DOHH2 (cell line): ENCODE measurements at regions not wholly inside any gene's neighbourhood (a gene's known extent, or its start where the extent isn't known, plus 50 kb on each side); places are given as distances from the start of the nearest gene placed in this dataset.

Source experiments
- EZH2phosphoT487 ChIP-seq: fragments of 200-600 bp; sonication (generic); IDR thresholded peaks from 2 replicates; pipeline ENCODE4 v1.6.1; 2017; ENCODE audit warnings: borderline replicate concordance, mild to moderate bottlenecking, antibody characterized with exemption, low read length, moderate library complexity, mixed read lengths
- TF ChIP-seq, protein P1 (sequence below): fragments of 200-600 bp; sonication (generic); IDR thresholded peaks from one replicate; pipeline ENCODE4 v1.5.1; 2014; ENCODE audit warnings: antibody characterized with exemption, mild to moderate bottlenecking, low read depth, low read length; ENCODE audit not compliant: poor library complexity, severe bottlenecking

DNA sequence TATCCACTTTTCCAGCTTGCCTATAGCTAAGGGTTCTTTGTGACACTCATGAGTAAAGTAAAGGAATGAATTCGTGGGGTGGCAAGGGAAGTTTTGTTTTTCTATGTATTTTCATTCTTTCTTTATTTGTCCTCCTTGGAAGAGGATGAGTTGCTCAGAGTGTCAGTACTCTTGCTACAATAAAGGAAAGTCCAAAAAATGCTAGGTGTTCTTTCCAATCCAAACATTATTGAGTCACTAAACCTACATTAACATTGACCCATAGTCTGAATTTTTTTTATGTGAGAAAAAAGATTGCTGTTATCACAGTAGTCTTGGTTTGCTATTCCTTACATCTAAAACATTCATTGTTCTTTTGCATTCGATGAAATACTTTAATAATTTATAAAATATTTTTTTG is 959.9 kb upstream of the ADGRL4 start:
- TF ChIP-seq, protein P1, sequence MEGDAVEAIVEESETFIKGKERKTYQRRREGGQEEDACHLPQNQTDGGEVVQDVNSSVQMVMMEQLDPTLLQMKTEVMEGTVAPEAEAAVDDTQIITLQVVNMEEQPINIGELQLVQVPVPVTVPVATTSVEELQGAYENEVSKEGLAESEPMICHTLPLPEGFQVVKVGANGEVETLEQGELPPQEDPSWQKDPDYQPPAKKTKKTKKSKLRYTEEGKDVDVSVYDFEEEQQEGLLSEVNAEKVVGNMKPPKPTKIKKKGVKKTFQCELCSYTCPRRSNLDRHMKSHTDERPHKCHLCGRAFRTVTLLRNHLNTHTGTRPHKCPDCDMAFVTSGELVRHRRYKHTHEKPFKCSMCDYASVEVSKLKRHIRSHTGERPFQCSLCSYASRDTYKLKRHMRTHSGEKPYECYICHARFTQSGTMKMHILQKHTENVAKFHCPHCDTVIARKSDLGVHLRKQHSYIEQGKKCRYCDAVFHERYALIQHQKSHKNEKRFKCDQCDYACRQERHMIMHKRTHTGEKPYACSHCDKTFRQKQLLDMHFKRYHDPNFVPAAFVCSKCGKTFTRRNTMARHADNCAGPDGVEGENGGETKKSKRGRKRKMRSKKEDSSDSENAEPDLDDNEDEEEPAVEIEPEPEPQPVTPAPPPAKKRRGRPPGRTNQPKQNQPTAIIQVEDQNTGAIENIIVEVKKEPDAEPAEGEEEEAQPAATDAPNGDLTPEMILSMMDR: no peak
- no peak for TF ChIP-seq EZH2phosphoT487
